IPS-18a (cell line): ENCODE measurements at regions not wholly inside any gene's neighbourhood (a gene's known extent, or its start where the extent isn't known, plus 50 kb on each side); places are given as distances from the start of the nearest gene placed in this dataset.

ENCODE experiments used
- H3K27ac ChIP-seq: one replicate; pipeline ENCODE4 v1.5.1; 2013; ENCODE audit warnings: low read length
- H3K27me3 ChIP-seq: one replicate; pipeline ENCODE4 v1.6.1; 2013; ENCODE audit warnings: mild to moderate bottlenecking, low read length; ENCODE audit not compliant: control insufficient read depth, insufficient read depth
- H3K36me3 ChIP-seq: one replicate; pipeline ENCODE4 v1.6.1; 2013; ENCODE audit warnings: low read depth, low read length; ENCODE audit not compliant: control insufficient read depth
- H3K4me1 ChIP-seq: one replicate; pipeline ENCODE4 v1.6.1; 2013; ENCODE audit warnings: low read depth, low read length; ENCODE audit not compliant: control insufficient read depth
- H3K4me3 ChIP-seq: one replicate; pipeline ENCODE4 v1.5.1; 2013; ENCODE audit warnings: low read length
- H3K9ac ChIP-seq: one replicate; pipeline ENCODE4 v1.6.1; 2013; ENCODE audit warnings: mild to moderate bottlenecking, low read length, moderate library complexity
- H3K9me3 ChIP-seq: one replicate; pipeline ENCODE4 v1.6.1; 2013; ENCODE audit warnings: low read depth, low read length; ENCODE audit not compliant: control insufficient read depth

DNA sequence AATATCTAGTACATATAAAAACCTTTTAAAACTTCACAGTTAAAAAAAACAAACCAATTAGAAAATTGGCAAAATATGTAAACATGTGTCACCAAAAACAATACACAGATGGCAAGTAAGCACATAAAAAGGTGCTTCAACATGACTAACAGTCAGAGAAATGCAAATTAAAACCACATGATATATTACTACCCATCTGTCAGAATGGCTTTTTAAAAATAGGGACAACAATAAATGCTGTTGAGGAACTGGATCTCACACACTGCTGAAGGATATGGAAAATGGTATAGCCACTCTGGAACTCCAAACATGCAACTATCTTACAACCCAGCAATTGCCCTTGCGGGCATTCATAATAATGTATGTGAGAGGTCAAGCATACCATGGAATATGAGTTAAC is 1153.6 kb downstream of the FLRT2 start:
- H3K4me3 ChIP-seq: no peak overlapping the region
- H3K9ac ChIP-seq: no peak overlapping the region
- no peaks in the 10 kb centered on the region for H3K4me1 ChIP-seq
- H3K36me3 ChIP-seq: no peaks in the 10 kb centered on the region
- no peaks in the 10 kb centered on the region for H3K27me3 ChIP-seq
- no peaks in the 10 kb centered on the region for H3K9me3 ChIP-seq
- H3K27ac ChIP-seq: no peak overlapping the region

DNA sequence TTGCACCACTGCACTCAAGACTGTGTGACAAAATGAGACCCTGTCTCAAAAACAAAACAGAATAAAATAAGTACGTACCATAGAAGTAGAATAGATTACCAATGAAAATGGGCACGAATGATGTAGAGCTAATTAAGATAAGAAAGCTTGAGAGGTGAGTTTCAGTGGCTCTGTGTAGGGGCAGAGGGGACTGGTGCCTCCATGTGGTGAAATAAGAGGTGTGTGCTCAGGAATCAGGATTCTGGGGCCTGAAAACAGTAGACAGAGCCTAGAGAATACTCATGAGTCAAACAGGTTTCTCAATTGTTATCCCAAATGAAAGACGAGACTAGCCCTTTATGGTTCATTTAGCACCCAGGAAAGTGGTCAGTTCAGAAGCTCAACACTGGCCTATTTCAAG is 1145.1 kb downstream of the FLRT2 start:
- no peak overlapping the region for H3K9ac ChIP-seq
- H3K4me1 ChIP-seq: no peaks in the 10 kb centered on the region
- H3K27me3 ChIP-seq: no peaks in the 10 kb centered on the region
- H3K36me3 ChIP-seq: no peaks in the 10 kb centered on the region
- H3K9me3 ChIP-seq: no peaks in the 10 kb centered on the region
- H3K4me3 ChIP-seq: no peak overlapping the region
- no peak overlapping the region for H3K27ac ChIP-seq

DNA sequence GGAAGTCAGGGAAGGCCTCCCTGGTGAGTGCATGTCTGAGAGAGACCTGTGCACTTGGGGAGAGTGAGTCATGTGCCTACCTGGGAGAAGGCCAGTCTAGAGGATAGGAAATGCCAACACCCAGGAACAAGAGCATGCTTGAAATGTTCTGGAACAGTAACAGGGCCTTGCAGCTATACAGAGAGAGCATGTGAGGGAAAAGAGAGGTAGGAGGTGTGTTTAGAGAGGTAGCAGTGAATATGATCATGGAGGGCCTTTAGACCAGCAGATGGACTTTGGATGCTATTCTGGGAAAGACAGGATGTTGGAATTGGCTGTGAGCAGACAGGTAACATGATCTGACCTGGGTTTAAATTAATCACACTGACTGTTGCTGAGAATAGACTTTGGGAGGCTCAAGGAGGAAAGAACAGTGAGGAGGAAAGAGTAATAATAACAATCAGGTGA is 1143.6 kb downstream of the FLRT2 start:
- Histone ChIP-seq H3K27me3 (no peaks in the 10 kb centered on the region), H3K36me3 (no peaks in the 10 kb centered on the region), H3K27ac (no peak overlapping the region), H3K9ac (no peak overlapping the region), H3K4me1 (no peaks in the 10 kb centered on the region), H3K4me3 (no peak overlapping the region), H3K9me3 (no peaks in the 10 kb centered on the region)

DNA sequence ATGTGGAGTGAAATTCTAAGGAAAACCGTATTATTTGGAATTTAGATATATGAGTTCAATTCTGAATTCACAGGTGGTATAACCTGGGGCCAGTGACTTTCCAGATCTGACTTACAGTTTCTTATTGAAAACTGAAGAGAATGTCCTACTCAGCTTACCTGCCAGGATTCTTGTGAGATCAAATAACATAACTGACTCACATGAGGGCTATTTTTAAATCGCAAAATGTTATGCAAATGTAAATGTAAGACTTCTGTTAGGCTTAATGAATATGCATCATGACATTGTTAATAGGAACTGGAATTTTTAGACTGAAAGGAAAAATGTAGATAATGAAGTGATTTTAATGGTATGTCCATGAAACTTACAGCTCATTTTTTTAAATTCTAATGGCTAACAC is 1142.1 kb downstream of the FLRT2 start:
- Histone ChIP-seq H3K27me3 (no peaks in the 10 kb centered on the region), H3K36me3 (no peaks in the 10 kb centered on the region), H3K9me3 (no peaks in the 10 kb centered on the region), H3K4me3 (no peak overlapping the region), H3K9ac (no peak overlapping the region), H3K4me1 (no peaks in the 10 kb centered on the region), H3K27ac (no peak overlapping the region)

DNA sequence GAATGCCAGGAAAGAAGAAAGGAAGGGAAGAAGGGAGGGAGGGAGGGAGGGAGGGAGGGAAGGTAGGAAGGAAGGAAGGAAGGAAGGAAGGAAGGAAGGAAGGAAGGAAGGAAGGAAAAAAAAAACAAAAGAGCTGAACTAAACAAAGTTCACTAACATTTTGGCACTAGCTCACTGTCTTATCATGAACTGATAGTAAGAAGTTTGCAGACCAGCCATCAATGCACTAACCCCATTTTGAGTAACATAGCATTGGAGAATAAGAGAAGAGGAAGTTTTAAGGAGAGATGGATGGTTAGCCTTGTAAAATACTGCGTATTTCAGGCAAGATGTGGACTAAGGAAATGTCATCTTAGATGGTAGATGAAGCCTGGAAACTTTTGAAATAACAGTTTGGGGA is 1136.0 kb downstream of the FLRT2 start:
- H3K9ac ChIP-seq: no peak overlapping the region
- H3K36me3 ChIP-seq: no peaks in the 10 kb centered on the region
- H3K4me3 ChIP-seq: no peak overlapping the region
- no peaks in the 10 kb centered on the region for H3K27me3 ChIP-seq
- no peaks in the 10 kb centered on the region for H3K4me1 ChIP-seq
- H3K9me3 ChIP-seq: no peaks in the 10 kb centered on the region
- H3K27ac ChIP-seq: no peak overlapping the region

DNA sequence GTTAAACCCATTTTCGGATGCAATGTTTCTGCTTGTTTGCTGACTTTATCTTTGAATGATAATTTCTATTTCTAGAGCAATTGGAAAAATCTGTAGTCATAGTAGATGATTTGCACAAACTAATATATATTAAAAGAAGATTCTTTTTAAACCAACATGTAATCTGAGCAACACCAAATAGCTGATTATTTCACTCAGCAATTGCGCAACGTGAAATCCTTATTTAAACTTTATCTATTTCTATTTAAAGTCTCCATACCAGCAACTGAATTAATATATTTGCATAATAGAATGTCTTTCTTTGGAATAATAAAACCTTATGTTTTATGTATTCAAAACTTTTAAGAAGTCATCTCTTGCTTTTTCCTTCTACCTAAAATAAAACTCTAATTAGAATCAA is 1132.4 kb downstream of the FLRT2 start:
- Histone ChIP-seq H3K36me3 (no peaks in the 10 kb centered on the region), H3K4me1 (no peaks in the 10 kb centered on the region), H3K9me3 (no peaks in the 10 kb centered on the region), H3K27ac (no peak overlapping the region), H3K9ac (no peak overlapping the region), H3K4me3 (no peak overlapping the region), H3K27me3 (no peaks in the 10 kb centered on the region)

DNA sequence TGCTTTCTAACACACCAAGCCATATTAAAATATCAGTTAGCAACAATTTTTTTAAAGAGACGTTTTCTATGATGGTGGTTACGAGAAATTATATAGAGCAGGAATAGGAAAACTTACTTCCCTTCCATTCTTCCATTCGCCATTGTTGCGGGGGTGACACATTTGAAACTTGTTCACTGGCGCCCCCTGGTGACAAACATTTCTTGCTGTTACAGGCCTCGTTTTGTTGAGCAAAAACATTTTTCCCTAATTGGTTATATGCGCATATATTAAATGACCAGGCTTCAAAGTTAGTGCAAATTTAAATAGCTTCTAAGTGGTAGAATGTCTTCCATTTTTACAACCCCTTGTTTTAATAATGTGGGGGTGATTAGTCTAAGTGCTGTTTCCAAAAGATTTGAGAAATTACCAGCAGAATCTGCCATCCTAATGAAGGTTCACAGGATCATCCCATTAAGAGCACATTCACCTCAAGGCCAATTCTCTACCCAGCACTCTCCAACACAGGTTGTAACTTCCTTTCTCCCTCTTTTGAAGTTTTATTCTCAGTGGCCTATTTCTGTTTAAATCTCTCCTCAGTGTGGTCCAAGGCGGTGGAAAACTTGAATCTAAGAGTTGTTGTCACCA is 1124.7 kb downstream of the FLRT2 start:
- Histone ChIP-seq H3K4me3 (no peak overlapping the region), H3K9ac (no peak overlapping the region), H3K36me3 (no peaks in the 10 kb centered on the region), H3K9me3 (no peaks in the 10 kb centered on the region), H3K27me3 (no peaks in the 10 kb centered on the region), H3K4me1 (no peaks in the 10 kb centered on the region), H3K27ac (no peak overlapping the region)

DNA sequence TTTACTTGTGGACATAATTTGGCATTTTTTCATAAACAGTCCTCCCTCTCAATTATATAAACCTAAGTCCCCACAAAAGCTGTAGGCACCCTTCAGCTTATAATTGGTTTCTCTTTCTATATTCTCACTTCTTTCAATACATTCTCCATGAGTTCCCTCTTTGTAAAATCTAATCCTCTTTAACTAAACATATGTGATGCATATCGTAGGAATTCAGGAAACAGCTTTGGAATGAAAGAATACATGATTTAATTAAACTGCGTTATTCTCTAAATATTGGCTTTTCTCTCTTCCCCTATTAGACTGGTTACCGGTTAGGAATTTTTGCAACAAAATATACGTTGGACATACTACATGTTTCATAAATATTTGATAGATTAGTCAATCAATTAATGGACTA is 1122.6 kb downstream of the FLRT2 start:
- Histone ChIP-seq H3K4me1 (no peaks in the 10 kb centered on the region), H3K4me3 (no peak overlapping the region), H3K9me3 (peaks cover 2% of the 10 kb centered on the region), H3K27me3 (no peaks in the 10 kb centered on the region), H3K9ac (no peak overlapping the region), H3K36me3 (no peaks in the 10 kb centered on the region), H3K27ac (no peak overlapping the region)

DNA sequence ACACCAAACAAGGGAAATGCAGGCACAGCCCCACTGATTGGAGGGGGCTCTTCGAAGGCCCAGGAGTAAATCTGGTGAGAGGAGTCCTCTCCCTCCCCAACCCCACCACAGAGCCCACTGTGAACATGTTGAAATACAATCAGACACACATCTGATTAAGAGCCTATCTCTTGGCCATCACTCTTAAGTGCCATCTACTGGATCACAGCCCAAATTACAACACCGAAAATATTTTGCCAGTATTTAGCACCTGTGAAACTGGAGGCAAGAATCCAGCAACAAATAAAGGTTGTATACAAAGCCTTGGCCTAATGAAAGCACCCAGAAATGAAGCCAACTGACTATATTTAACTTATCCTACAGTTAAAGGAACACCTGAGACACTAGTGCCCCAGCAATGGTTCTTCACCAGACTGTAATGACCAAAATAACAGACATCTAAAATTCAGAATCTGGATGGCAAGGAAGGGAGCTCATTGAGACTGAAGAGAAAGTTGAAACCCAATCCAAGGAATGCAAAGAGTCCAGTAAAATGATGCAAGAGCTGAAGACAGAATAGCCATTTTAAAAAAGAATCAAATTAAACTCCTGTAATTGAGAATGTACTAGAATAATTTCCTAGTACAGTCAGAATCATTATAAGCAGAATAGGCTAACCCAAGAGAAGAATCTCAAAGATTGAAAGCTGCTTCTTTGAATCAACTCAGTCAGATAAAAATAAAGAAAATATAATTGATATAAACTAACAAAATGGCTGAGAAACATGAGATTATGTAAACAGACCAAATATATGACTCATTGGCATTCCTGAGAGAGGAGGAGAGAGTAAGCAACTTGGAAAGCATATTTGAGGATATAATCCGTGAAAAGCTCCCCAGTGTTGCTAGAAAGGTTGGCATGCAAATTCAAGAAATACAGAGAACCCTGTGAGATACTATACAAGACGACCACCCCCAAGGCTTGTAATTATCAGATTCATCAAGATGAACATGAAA is 1117.0 kb downstream of the FLRT2 start:
- H3K4me1 ChIP-seq: no peaks in the 10 kb centered on the region
- no peaks in the 10 kb centered on the region for H3K36me3 ChIP-seq
- no peak overlapping the region for H3K4me3 ChIP-seq
- H3K9me3 ChIP-seq: peaks cover 11% of the 10 kb centered on the region
- H3K27me3 ChIP-seq: no peaks in the 10 kb centered on the region
- H3K9ac ChIP-seq: no peak overlapping the region
- H3K27ac ChIP-seq: no peak overlapping the region

DNA sequence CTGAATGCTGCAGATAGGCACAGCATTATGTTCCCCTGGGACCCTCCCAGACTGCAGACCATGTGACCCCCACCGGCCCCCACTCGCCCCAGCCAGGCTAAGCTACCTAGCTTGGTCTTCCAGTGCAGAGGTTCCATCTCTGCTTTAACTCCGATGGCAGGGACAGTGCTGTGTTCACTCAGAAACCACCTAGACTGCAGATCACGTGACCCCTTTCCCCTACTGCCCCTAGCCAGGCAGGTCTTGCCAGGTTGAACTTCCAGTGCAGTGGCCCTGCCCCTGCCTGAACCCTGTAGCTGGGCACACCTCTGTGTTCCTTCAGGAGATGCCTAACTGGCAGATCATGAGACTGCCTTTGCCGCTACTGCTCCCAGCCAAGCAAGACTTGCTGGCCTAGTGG is 1116.2 kb downstream of the FLRT2 start:
- Histone ChIP-seq H3K4me3 (no peak overlapping the region), H3K9ac (no peak overlapping the region), H3K9me3 (peaks cover 11% of the 10 kb centered on the region), H3K4me1 (no peaks in the 10 kb centered on the region), H3K27me3 (no peaks in the 10 kb centered on the region), H3K27ac (no peak overlapping the region), H3K36me3 (no peaks in the 10 kb centered on the region)

DNA sequence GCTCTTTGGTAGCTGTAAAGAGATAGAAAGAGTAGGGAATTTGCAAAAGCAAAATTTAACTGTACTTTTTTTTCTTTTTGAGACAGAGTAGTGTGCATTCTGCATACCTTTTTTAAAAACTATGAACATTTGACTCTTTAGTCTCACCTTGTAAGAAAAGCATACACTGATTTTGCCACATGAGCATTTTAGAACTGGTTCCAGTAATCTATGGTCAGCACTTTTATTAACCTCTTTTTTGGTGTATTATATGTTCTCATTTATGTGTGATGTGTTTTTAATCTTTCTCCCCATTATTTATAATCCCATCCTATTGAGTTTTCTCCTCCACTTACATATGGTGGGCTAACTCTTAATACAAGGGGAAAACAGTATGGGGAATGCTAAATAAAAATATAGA is 1111.4 kb downstream of the FLRT2 start:
- no peaks in the 10 kb centered on the region for H3K36me3 ChIP-seq
- no peak overlapping the region for H3K27ac ChIP-seq
- H3K4me3 ChIP-seq: no peak overlapping the region
- H3K4me1 ChIP-seq: no peaks in the 10 kb centered on the region
- H3K27me3 ChIP-seq: no peaks in the 10 kb centered on the region
- no peaks in the 10 kb centered on the region for H3K9me3 ChIP-seq
- no peak overlapping the region for H3K9ac ChIP-seq

DNA sequence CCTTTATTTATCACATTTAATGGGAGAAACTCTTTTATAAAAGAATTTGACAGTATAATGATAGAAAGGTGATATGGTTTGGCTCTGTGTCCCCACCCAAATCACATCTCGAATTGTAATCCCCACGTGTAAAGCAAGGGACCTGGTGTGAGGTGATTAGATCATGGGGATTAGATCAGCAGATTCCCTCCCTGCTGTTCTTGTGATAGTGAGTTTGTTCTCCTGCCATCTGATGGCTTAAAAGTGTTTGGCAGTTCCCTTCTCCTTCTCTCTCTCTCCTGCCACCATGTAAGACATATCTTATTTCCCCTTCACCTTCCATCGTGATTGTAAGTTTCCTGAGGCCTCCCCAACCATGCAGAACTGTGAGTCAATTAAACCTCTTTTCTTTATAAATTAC is 1110.3 kb downstream of the FLRT2 start:
- Histone ChIP-seq H3K4me1 (no peaks in the 10 kb centered on the region), H3K9ac (no peak overlapping the region), H3K27me3 (no peaks in the 10 kb centered on the region), H3K27ac (no peak overlapping the region), H3K9me3 (no peaks in the 10 kb centered on the region), H3K4me3 (no peak overlapping the region), H3K36me3 (no peaks in the 10 kb centered on the region)
